Dendritic cell treated with granulocyte-macrophage colony-stimulating factor and Interleukin-4, amounts not matched to agents 40 ng/mL and 50 ng/mL, for 4 days (primary cell): ENCODE measurements at regions not wholly inside any gene's neighbourhood (a gene's known extent, or its start where the extent isn't known, plus 50 kb on each side); places are given as distances from the start of the nearest gene placed in this dataset.
"Not testable (repeated sequence)": the region's sequence is repeated elsewhere in the genome, so short reads cannot be mapped to it uniquely, and the experiment has no call there.

Experiments
- H3K27ac Mint-ChIP-seq: one replicate; pipeline ENCODE4 v1.8.0; 2022; ENCODE audit warnings: mild to moderate bottlenecking, mixed read lengths
- H3K27me3 Mint-ChIP-seq: one replicate; pipeline ENCODE4 v1.8.0; 2022; ENCODE audit warnings: mild to moderate bottlenecking, mixed read lengths
- H3K36me3 Mint-ChIP-seq: one replicate; pipeline ENCODE4 v1.8.0; 2022; ENCODE audit warnings: low read depth, mixed read lengths
- H3K4me1 Mint-ChIP-seq: one replicate; pipeline ENCODE4 v1.8.0; 2022; ENCODE audit warnings: low read depth, mixed read lengths
- H3K4me3 Mint-ChIP-seq: one replicate; pipeline ENCODE4 v1.8.0; 2022; ENCODE audit warnings: mild to moderate bottlenecking, moderate library complexity, mixed read lengths
- H3K9me3 Mint-ChIP-seq: one replicate; pipeline ENCODE4 v1.8.0; 2022; ENCODE audit warnings: mixed read lengths
- intact Hi-C: fragments of 100-400 bp; cut with micrococcal nuclease; formaldehyde crosslinking; loops from one replicate; pipeline ENCODE4 v1.15.0; 2022

DNA sequence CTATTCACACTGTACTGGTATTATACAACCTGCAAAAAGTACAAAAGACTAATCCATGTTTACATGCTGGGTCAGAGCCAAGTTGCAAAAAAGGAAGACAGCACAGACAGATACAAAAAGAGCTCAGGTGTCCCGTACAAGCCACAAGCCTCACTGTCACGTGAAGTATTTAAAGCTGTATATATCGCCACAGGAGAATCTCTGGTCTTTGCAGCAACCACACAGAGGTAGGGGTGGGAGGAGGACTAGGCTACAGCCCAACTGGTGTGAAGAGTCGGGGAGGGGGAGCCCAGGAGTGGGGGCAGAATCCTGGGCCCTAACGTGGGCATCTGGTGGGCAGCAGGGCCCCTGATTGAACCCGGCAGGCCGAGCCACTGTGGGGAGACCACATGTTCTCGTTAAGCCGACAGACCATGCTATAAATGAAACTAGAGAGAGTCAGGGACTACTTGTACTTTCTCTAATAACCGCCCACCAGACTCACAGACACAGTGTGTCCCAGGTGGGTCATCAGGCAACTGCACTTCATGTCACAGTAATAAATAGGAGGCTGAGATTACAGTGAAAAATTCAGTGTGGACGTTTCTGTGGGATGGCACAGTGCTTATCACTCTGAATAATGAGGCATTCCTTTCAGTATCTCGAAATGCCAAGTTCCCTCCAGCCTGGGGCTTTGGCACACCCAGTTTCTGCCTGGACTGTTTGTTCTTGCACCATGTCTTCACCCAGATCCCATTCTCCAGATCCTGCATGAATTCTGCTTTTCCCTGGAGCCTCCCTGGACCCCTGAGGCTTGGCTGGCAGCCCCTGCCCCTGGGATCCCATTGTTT, 79.3 kb upstream of the SH3PXD2B start:
- Mint-ChIP-seq H3K27ac (no peak overlapping the region), H3K27me3 (peaks cover 6% of the 10 kb centered on the region), H3K9me3 (no peaks in the 10 kb centered on the region), H3K4me3 (no peak overlapping the region), H3K4me1 (peaks cover 26% of the 10 kb centered on the region), H3K36me3 (no peaks in the 10 kb centered on the region)
- intact Hi-C loops: no loop called here

DNA sequence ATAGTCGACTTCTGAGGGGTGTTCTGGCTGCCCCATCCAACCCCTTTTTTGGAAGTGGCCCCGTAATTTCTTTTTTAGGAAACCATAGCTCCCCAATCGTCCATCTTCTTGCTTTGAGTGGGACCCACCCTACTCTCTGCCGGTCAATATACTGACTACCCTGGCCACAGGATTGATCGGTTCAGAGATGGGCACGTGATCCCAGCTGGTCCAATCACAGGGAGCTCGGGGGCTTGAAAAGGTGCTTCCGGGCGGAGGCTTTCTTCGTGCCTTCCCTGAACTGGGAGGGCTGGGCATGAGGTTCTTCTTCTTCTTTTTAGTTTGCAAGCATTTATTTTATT, 78.7 kb upstream of the SH3PXD2B start:
- H3K27ac Mint-ChIP-seq: no peak overlapping the region
- no peaks in the 10 kb centered on the region for H3K9me3 Mint-ChIP-seq
- H3K36me3 Mint-ChIP-seq: no peaks in the 10 kb centered on the region
- no peak overlapping the region for H3K4me3 Mint-ChIP-seq
- intact Hi-C loops: no loop called here
- peaks cover 27% of the 10 kb centered on the region for H3K4me1 Mint-ChIP-seq
- H3K27me3 Mint-ChIP-seq: peaks cover 11% of the 10 kb centered on the region

DNA sequence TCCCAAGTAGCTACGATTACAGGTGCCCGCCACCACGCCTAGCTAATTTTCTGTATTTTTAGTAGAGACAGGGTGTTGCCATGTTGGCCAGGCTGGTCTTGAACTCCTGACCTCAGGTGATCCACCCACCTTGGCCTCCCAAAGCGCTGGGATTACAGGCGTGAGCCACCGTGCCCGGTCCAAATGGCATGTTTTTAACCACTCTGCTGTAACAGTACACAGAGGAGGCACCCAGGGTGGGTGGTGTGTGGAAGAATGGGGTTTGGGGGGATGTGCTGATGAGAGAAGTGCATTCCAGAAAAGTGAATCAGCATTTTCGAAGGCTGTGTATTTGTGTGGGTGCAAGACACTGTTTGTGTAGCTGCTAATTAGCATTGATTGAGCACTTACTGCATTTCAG, 78.1 kb upstream of the SH3PXD2B start:
- H3K4me3 Mint-ChIP-seq, H3K36me3 Mint-ChIP-seq, intact Hi-C loops, H3K27ac Mint-ChIP-seq, H3K9me3 Mint-ChIP-seq: not testable (repeated sequence)
- Mint-ChIP-seq H3K4me1 (peaks cover 33% of the 10 kb centered on the region), H3K27me3 (peaks cover 15% of the 10 kb centered on the region)

DNA sequence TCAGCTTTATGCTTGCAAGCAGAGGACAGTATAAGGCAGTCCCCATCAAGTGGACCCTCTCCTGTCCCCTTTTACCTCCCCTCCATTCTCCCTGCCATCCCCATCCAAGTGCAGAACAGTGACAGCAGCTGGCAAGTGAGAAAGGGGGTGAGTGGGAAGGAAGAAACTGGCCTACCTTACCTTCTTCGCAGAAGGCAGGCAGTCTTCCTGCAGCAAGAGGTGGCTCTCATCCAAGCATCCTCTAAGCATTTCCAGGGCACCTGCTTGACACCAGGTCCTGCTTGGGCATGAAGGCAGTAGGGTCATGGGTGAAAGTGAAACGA, 77.3 kb upstream of the SH3PXD2B start:
- peaks cover 33% of the 10 kb centered on the region for H3K4me1 Mint-ChIP-seq

DNA sequence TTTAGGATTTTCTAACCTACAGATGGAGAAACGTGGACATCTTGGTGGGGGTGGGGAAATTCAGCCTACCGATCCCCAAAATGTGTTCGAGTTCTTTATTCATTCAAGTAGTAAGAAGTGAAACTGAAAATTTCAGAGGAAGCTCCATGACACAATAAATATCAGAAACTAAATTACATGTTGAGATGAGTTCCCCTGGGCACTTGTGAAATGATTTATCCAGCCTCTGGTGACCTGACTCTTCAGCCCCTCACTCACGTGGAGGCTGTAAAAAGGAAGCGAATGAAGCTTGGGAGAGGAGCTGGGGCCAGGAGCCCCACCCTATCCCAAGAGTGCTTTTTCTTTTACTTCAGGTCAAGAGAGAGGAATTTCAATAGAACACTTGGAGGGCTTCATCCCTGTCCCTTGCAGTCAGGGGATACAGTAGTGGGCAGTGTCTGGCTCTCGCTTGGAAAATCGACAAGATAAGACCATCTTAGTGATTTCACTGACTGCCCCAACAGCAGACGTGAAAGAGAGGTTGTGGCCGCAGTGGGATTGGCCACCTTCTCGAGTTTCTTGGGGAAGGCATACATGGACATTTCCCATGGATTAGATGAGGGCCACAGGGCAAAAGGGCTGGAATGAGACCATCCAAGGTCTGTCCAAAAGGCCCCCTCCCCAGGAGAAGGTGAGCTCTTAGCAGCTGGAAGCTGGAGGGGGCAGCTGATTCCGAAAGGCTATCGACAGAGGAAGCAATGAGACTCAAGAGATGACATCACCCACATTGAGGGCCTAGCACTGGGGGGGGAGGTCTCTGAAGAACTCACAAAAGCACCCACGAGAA, 76.8 kb upstream of the SH3PXD2B start:
- Mint-ChIP-seq H3K9me3 (no peaks in the 10 kb centered on the region), H3K27ac (peak overlapping the region; percentile 77), H3K36me3 (no peaks in the 10 kb centered on the region), H3K4me1 (peaks cover 33% of the 10 kb centered on the region), H3K4me3 (peak overlapping the region; percentile 24), H3K27me3 (peaks cover 19% of the 10 kb centered on the region)
- intact Hi-C loops: no loop called here

More for the DNA sequence above, 77.3 kb upstream of the SH3PXD2B start:
- Mint-ChIP-seq H3K9me3 (no peaks in the 10 kb centered on the region), H3K27ac (no peak overlapping the region), H3K27me3 (peaks cover 19% of the 10 kb centered on the region), H3K4me3 (no peak overlapping the region), H3K36me3 (no peaks in the 10 kb centered on the region)
- intact Hi-C loops: no loop called here

DNA sequence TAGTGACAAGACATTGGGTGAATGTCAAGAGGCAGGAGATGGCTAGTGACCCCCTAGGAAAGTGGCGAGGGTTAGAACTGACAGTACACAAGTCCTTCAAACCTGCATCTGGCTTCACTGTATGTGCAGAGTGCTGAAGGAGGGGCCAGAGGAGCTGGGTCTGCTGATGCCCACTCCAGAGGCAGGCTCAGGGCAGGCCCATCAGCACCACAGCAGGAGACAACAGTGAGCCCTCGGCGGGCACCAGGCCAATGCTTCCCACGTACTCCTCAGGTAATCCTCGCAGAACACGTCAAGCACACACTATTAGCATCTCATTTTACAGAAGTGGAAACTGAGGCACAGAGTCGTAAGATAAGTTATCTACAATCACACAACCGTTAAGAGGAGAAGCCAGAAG, 76.1 kb upstream of the SH3PXD2B start:
- H3K4me1 Mint-ChIP-seq: peaks cover 33% of the 10 kb centered on the region
- peaks cover 19% of the 10 kb centered on the region for H3K27me3 Mint-ChIP-seq
- no peaks in the 10 kb centered on the region for H3K36me3 Mint-ChIP-seq
- H3K4me3 Mint-ChIP-seq: no peak overlapping the region
- H3K27ac Mint-ChIP-seq: no peak overlapping the region
- intact Hi-C loops: no loop called here
- H3K9me3 Mint-ChIP-seq: no peaks in the 10 kb centered on the region

DNA sequence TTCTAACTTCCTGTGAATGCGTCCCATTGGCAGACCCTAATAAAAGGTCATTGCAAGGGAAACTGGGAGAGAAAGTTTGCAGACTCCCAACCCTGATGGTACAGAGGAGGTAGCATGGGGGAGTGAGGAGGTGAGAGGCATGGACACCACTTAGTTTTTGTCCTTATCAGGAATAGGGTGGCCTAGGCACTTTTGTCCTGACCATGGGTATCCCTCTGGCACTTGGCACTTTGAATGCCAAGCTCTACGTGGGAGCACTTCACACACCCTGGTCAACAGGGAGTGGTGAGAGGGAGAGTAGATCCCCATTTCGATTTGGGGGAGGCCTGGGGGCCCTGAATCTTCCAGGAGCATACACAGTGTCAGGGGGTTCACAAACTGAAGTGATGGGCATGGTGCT, 75.6 kb upstream of the SH3PXD2B start:
- H3K9me3 Mint-ChIP-seq: no peaks in the 10 kb centered on the region
- peaks cover 21% of the 10 kb centered on the region for H3K27me3 Mint-ChIP-seq
- H3K36me3 Mint-ChIP-seq: no peaks in the 10 kb centered on the region
- no peak overlapping the region for H3K27ac Mint-ChIP-seq
- H3K4me1 Mint-ChIP-seq: peaks cover 33% of the 10 kb centered on the region
- no peak overlapping the region for H3K4me3 Mint-ChIP-seq
- intact Hi-C loops: no loop called here

DNA sequence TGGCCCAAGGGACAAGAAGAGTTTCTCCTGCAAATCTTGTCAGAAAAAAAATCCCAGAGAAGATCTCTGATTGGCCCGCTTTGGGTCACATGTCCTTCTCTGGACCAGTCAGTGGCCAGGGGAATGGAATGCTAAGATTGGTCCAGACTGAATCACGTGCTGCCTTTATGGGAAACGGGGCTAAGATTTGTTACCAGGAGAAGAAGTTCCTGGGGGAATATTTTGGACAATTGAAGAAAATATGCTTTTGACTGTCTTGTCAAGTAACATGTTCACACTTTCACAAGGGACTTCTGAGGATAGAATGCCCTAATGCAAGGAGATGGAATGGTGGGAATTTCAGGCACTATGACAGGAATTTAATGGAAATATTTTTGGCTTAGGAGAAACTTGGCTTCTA, 74.1 kb upstream of the SH3PXD2B start:
- Mint-ChIP-seq H3K27me3 (peaks cover 26% of the 10 kb centered on the region), H3K36me3 (no peaks in the 10 kb centered on the region), H3K4me1 (peaks cover 33% of the 10 kb centered on the region), H3K4me3 (no peak overlapping the region), H3K9me3 (no peaks in the 10 kb centered on the region), H3K27ac (no peak overlapping the region)
- intact Hi-C loops: no loop called here

DNA sequence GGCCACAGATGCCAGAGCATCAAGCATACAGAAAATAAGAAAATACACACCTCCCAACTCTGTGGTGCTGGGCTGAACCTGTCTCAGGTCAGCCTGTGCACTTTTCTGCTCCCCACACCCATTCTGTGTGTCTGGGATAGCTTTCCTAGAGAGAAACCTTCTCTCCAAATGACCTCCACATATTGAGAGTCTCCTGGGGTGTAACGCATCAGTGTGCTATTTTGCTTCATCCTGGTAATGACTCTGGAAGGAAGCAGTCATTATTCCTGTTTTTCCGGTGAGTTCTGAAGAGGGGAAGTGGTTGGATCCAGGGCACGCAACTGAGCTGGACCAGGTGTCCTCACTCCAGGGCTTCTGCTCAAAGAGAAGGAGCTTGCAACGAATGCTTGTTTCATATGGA, 73.2 kb upstream of the SH3PXD2B start:
- peaks cover 29% of the 10 kb centered on the region for H3K27me3 Mint-ChIP-seq
- H3K4me1 Mint-ChIP-seq: peaks cover 33% of the 10 kb centered on the region
- intact Hi-C loops: no loop called here
- H3K9me3 Mint-ChIP-seq: peaks cover 3% of the 10 kb centered on the region
- no peak overlapping the region for H3K27ac Mint-ChIP-seq
- H3K4me3 Mint-ChIP-seq: no peak overlapping the region
- H3K36me3 Mint-ChIP-seq: no peaks in the 10 kb centered on the region

DNA sequence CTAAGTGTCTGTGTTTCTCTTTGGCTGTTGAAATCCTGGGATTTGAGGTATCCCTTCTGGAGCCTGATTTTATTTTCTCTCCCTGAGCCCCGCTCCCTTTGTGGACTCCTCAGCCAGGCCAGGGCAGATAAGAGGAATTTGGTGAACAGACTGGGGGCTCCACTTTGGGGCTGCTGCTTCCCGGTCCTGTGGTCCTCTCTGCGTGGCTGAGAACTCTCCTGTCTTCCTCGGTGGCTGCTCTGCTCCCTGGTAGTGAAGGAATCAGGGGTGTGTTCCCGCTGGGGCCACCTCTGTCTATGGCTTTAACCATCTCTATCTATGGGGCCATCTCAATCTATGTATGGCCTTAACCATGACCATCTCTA, 71.7 kb upstream of the SH3PXD2B start:
- peaks cover 24% of the 10 kb centered on the region for H3K4me1 Mint-ChIP-seq
- H3K9me3 Mint-ChIP-seq: peaks cover 18% of the 10 kb centered on the region
- H3K4me3 Mint-ChIP-seq: no peak overlapping the region
- intact Hi-C loops: no loop called here
- peaks cover 32% of the 10 kb centered on the region for H3K27me3 Mint-ChIP-seq
- no peaks in the 10 kb centered on the region for H3K36me3 Mint-ChIP-seq
- no peak overlapping the region for H3K27ac Mint-ChIP-seq

DNA sequence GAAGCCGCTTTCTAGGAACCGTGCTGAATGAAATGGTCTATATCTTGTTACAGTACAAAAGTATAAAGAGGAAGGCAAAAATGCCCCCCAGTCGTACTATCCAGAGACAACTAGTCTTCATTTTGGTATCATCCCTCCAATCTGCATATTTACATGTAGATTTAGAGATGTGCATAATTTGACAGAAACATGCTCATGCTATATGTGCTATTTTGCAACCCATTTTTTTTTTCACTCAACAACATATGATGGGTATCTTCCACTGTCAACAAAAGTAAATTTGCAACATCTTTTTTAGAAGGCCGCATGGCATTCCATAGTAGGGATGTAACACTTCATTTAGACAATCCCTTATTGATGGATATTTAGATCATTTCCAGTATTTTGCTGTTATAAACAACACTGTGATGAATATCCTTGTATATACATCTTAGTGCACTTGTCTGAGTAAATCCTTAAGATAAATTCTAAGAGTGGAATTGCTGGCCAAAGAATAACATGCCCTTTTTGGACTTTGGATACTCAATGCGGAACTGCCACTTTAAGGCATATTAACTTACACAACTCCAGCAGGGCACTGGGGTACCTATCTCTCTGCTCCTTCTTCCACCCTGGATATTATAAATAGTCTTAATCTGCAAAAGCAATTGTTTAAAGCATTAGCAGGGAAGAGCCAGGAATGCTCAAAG, 71.1 kb upstream of the SH3PXD2B start:
- Mint-ChIP-seq H3K4me3 (no peak overlapping the region), H3K4me1 (peaks cover 19% of the 10 kb centered on the region), H3K27ac (no peak overlapping the region), H3K27me3 (peaks cover 32% of the 10 kb centered on the region), H3K9me3 (peaks cover 24% of the 10 kb centered on the region), H3K36me3 (no peaks in the 10 kb centered on the region)
- intact Hi-C loops: no loop called here

DNA sequence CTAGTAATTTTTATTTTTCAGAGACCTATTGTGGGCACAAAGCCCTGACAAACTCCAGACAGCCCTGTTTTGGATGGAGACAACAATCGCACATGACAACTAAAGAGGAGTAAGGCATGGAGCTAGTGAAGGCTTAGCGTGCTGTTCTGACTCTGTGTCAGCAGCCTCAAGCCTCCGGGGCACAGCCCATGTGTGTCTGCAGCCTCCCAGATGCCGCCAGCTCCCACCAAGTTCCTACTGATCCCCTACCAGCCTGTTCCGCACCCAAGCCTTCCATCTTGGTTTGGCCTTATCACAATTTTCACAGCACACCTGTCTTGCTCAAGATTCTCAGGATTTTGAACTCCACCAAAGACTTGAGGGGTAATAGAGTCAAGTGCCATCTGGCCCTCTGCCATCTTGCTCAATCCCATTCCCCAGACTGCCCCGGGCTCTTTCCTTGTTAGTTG, 70.3 kb upstream of the SH3PXD2B start:
- Mint-ChIP-seq H3K27me3 (peaks cover 32% of the 10 kb centered on the region), H3K27ac (no peak overlapping the region), H3K4me1 (peaks cover 12% of the 10 kb centered on the region), H3K9me3 (peaks cover 25% of the 10 kb centered on the region), H3K36me3 (no peaks in the 10 kb centered on the region), H3K4me3 (no peak overlapping the region)
- intact Hi-C loops: no loop called here

DNA sequence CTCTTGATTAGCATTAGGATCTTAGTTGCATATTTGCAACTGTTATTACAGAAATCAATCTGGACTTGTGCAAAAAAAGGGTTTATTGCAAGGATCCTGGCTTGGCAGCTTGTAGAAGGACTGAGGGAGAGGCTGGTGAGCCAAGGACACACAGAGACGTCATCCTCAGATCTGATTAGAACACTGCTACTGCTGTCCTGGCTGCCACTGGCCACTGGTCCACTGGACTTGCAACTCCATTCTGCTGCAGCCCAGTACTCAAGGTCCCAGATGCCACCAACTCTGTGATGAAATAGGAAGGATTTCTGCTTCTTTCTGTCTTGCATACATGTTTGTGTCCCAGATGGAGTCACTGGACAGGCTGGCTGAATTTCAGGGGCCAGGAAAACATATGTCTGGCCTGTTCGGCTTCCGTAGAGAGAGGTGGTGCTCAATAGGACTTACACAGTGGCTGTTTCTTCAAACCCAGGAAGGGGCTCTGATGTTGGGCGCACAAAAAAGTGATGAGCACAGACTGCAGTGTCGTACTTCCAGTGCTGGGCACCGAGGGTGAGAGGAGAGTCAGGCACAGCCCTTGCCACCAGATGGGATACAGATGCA, 68.9 kb upstream of the SH3PXD2B start:
- intact Hi-C loops: no loop called here

More for the DNA sequence above, 68.9 kb upstream of the SH3PXD2B start:
- H3K9me3 Mint-ChIP-seq: peaks cover 25% of the 10 kb centered on the region
- no peak overlapping the region for H3K4me3 Mint-ChIP-seq
- H3K27ac Mint-ChIP-seq: no peak overlapping the region
- H3K36me3 Mint-ChIP-seq: no peaks in the 10 kb centered on the region
- peaks cover 29% of the 10 kb centered on the region for H3K27me3 Mint-ChIP-seq
- peaks cover 7% of the 10 kb centered on the region for H3K4me1 Mint-ChIP-seq
